GM19438 (cell line): ENCODE measurements at regions not wholly inside any gene's neighbourhood (a gene's known extent, or its start where the extent isn't known, plus 50 kb on each side); places are given as distances from the start of the nearest gene placed in this dataset.
"Not testable (repeated sequence)": the region's sequence is repeated elsewhere in the genome, so short reads cannot be mapped to it uniquely, and the experiment has no call there.

Experiments used
- ATAC-seq: cut with Tn5 transposase; IDR thresholded peaks from one replicate; pipeline ENCODE4 v1.9.1; 2021; ENCODE audit warnings: low read depth; ENCODE audit not compliant: unreplicated experiment

GRCh38 chrX:150269605-150270254 is 93.4 kb upstream of the MAMLD1 start:
- no peak for ATAC-seq

- no peak for ATAC-seq
Observed at GRCh38 chrX:150270622-150271021, 92.5 kb upstream of the MAMLD1 start.

- not testable (repeated sequence) for ATAC-seq
Observed at GRCh38 chrX:150273575-150274294, 89.4 kb upstream of the MAMLD1 start.

- no peak for ATAC-seq
Observed at GRCh38 chrX:150282953-150283352, 80.2 kb upstream of the MAMLD1 start.

GRCh38 chrX:150291014-150291413 is 72.1 kb upstream of the MAMLD1 start:
- ATAC-seq = no peak

GRCh38 chrX:150293311-150294013 is 69.7 kb upstream of the MAMLD1 start:
- no peak for ATAC-seq

GRCh38 chrX:150298841-150299551 is 64.1 kb upstream of the MAMLD1 start:
- no peak for ATAC-seq

GRCh38 chrX:150299579-150299978 is 63.5 kb upstream of the MAMLD1 start:
- ATAC-seq = no peak

GRCh38 chrX:150303386-150304097 is 59.6 kb upstream of the MAMLD1 start:
- ATAC-seq = no peak

GRCh38 chrX:150306002-150306401 is 57.1 kb upstream of the MAMLD1 start:
- ATAC-seq = no peak

- no peak for ATAC-seq
Observed at GRCh38 chrX:150308041-150308440, 55.1 kb upstream of the MAMLD1 start.

GRCh38 chrX:150308532-150309157 is 54.5 kb upstream of the MAMLD1 start:
- no peak for ATAC-seq

- no peak for ATAC-seq
Observed at GRCh38 chrX:150310417-150310816, 52.7 kb upstream of the MAMLD1 start.

- ATAC-seq = no peak
Observed at GRCh38 chrX:150310881-150311280, 52.2 kb upstream of the MAMLD1 start.

- no peak for ATAC-seq
Observed at GRCh38 chrX:150312931-150313330, 50.2 kb upstream of the MAMLD1 start.
